Mucosa of gallbladder (tissue), 1 donor: ENCODE measurements at regions not wholly inside any gene's neighbourhood (a gene's known extent, or its start where the extent isn't known, plus 50 kb on each side); places are given as distances from the start of the nearest gene placed in this dataset.
"Not testable (repeated sequence)": the region's sequence is repeated elsewhere in the genome, so short reads cannot be mapped to it uniquely, and the experiment has no call there.

Experiments used
- DNase-seq: peaks from one replicate; pipeline ENCODE4 v3.0.0-alpha.2; 2020; ENCODE audit warnings: low spot score
- donor health status: DM: no; HTN: no; CAD: no.

- DNase-seq: no peak
Measured at GRCh38 chr1:178572604-178573003, 59.7 kb downstream of the TEX35 start.

GRCh38 chr1:178573330-178573729 lies 60.4 kb downstream of the TEX35 start:
- no peak for DNase-seq

- DNase-seq: no peak
Measured at GRCh38 chr1:178574345-178574744, 61.4 kb downstream of the TEX35 start.

- DNase-seq: no peak
Measured at GRCh38 chr1:178575611-178576361, 62.9 kb downstream of the TEX35 start.

GRCh38 chr1:178576841-178577240 lies 63.9 kb downstream of the TEX35 start:
- DNase-seq: no peak

- no peak for DNase-seq
Measured at GRCh38 chr1:178577882-178578281, 65.0 kb downstream of the TEX35 start.

- no peak for DNase-seq
Measured at GRCh38 chr1:178578541-178578940, 65.6 kb downstream of the TEX35 start.

- DNase-seq: no peak
Measured at GRCh38 chr1:178579095-178579494, 66.2 kb downstream of the TEX35 start.

GRCh38 chr1:178579562-178579961 lies 66.7 kb downstream of the TEX35 start:
- DNase-seq: no peak

- no peak for DNase-seq
Measured at GRCh38 chr1:178580096-178580495, 67.2 kb downstream of the TEX35 start.

GRCh38 chr1:178580876-178581275 lies 68.0 kb downstream of the TEX35 start:
- no peak for DNase-seq

- DNase-seq: no peak
Measured at GRCh38 chr1:178581351-178582303, 68.7 kb downstream of the TEX35 start.

GRCh38 chr1:178587096-178587495 lies 74.2 kb downstream of the TEX35 start:
- no peak for DNase-seq

GRCh38 chr1:178587975-178588374 lies 75.1 kb downstream of the TEX35 start:
- no peak for DNase-seq

GRCh38 chr1:178589042-178589441 lies 76.1 kb downstream of the TEX35 start:
- DNase-seq: not testable (repeated sequence)

- DNase-seq: not testable (repeated sequence)
Measured at GRCh38 chr1:178591811-178592210, 78.9 kb downstream of the TEX35 start.

- DNase-seq: no peak
Measured at GRCh38 chr1:178593515-178593914, 80.6 kb downstream of the TEX35 start.

- DNase-seq: no peak
Measured at GRCh38 chr1:178594133-178594532, 81.2 kb downstream of the TEX35 start.

GRCh38 chr1:178595491-178595890 lies 82.6 kb downstream of the TEX35 start:
- DNase-seq: no peak

- DNase-seq: no peak
Measured at GRCh38 chr1:178599087-178599486, 86.2 kb downstream of the TEX35 start.

- no peak for DNase-seq
Measured at GRCh38 chr1:178599745-178600144, 86.8 kb downstream of the TEX35 start.

GRCh38 chr1:178603926-178604325 lies 91.0 kb downstream of the TEX35 start:
- DNase-seq: no peak

- DNase-seq: no peak
Measured at GRCh38 chr1:178606839-178607238, 93.9 kb downstream of the TEX35 start.
